Common myeloid progenitor, CD34-positive (primary cell): ENCODE measurements at regions not wholly inside any gene's neighbourhood (a gene's known extent, or its start where the extent isn't known, plus 50 kb on each side); places are given as distances from the start of the nearest gene placed in this dataset.
A peak's percentile ranks its signal among the peaks of the same experiment; 100 is the strongest.

Experiments used
- CTCF ChIA-PET: fragments of 350-600 bp; sonication (Branson Sonifier 250); formaldehyde crosslinking; loops from one replicate; lab custom pipeline; 2021; ENCODE audit warnings: antibody characterized with exemption; lab: Charles Lee
- POLR2A ChIA-PET: fragments of 350-600 bp; sonication (Branson Sonifier 250); formaldehyde crosslinking; loops from one replicate; lab custom pipeline; 2021; ENCODE audit warnings: antibody characterized with exemption; lab: Charles Lee
- DNase-seq, 3 donors: peaks; one replicate each; pipeline versions ENCODE4 v3.0.0 to v3.0.0-alpha.2; 2013
- H3K27ac ChIP-seq, 2 experiments: 1 replicate in 1 of 2; 2 replicates in 1 of 2; pipeline ENCODE4 v1.7.0; 2013; ENCODE audit warnings: inconsistent platforms in 2 of 2, low read length in 2 of 2, mild to moderate bottlenecking in 2 of 2, low read depth in 1 of 2, moderate library complexity in 1 of 2; ENCODE audit not compliant: severe bottlenecking in 2 of 2, insufficient read depth in 1 of 2, poor library complexity in 1 of 2
- H3K27me3 ChIP-seq, 5 experiments: replicated peaks in 2 of 5; 1 replicate in 3 of 5; 2 replicates in 2 of 5; pipeline versions ENCODE4 v1.6.1 to v1.7.0; 2013; ENCODE audit warnings: low read length in 4 of 5, mild to moderate bottlenecking in 2 of 5, moderate library complexity in 2 of 5, inconsistent platforms in 1 of 5; ENCODE audit not compliant: insufficient read depth in 5 of 5, control insufficient read depth in 4 of 5
- H3K36me3 ChIP-seq, 4 experiments: 1 replicate in 2 of 4; 2 replicates in 2 of 4; pipeline versions ENCODE4 v1.6.1 to v1.7.0; 2013; ENCODE audit warnings: low read length in 3 of 4, control low read depth in 1 of 4, mild to moderate bottlenecking in 1 of 4; ENCODE audit not compliant: control insufficient read depth in 4 of 4, insufficient read depth in 4 of 4
- H3K4me1 ChIP-seq, 4 experiments: 1 replicate in 3 of 4; 2 replicates in 1 of 4; pipeline versions ENCODE4 v1.6.1 to v1.7.1; 2013; ENCODE audit warnings: low read length in 3 of 4, mild to moderate bottlenecking in 3 of 4, control low read depth in 1 of 4, inconsistent platforms in 1 of 4, moderate library complexity in 1 of 4; ENCODE audit not compliant: control insufficient read depth in 4 of 4, insufficient read depth in 4 of 4; ENCODE audit errors: control extremely low read depth in 1 of 4
- H3K4me3 ChIP-seq, 7 experiments: 1 replicate in 4 of 7; 2 replicates in 3 of 7; pipeline versions ENCODE4 v1.5.1 to v1.7.0; 2013; ENCODE audit warnings: mild to moderate bottlenecking in 7 of 7, low read length in 6 of 7, moderate library complexity in 6 of 7, inconsistent platforms in 2 of 7, low read depth in 2 of 7, control low read depth in 1 of 7; ENCODE audit not compliant: insufficient read depth in 4 of 7, control insufficient read depth in 1 of 7; ENCODE audit errors: extremely low read depth in 1 of 7
- H3K9me3 ChIP-seq, 5 experiments: 1 replicate in 4 of 5; 2 replicates in 1 of 5; pipeline versions ENCODE4 v1.6.1 to v1.7.1; 2013; ENCODE audit warnings: low read length in 4 of 5, mild to moderate bottlenecking in 2 of 5, inconsistent platforms in 1 of 5, low read depth in 1 of 5, moderate library complexity in 1 of 5; ENCODE audit not compliant: control insufficient read depth in 4 of 5, insufficient read depth in 2 of 5; ENCODE audit errors: control extremely low read depth in 1 of 5
- WGBS: methylation state at CpG from one replicate; pipeline ENCODE4 v1.1.5; 2013; ENCODE audit not compliant: insufficient coverage; 5-methylcytosine and 5-hydroxymethylcytosine counted together

DNA sequence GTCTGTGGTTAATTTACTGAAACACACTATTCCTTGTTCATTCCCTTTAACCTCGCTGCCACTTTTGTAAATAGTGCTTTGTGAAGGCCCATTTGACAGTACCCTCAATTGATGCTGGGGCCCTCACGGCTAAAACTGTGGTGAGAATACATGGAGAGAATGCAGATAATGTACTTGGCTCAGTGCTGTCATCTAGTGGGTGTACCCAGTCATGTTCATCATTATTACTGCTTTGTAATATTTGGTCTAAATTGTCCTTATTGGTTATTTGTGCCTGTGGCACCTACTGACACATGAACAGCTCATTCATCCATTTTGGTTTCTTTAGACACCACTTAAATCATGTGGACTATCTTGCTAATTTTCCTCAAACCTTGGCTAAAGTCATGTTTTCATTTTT is 543.6 kb downstream of the EDEM1 start:
- Histone ChIP-seq H3K27me3 (no peaks in the 10 kb centered on the region), H3K9me3 (no peaks in the 10 kb centered on the region), H3K36me3 (no peaks in the 10 kb centered on the region), H3K4me3 (no peak overlapping the region), H3K27ac (no peak overlapping the region), H3K4me1 (no peaks in the 10 kb centered on the region)
- ChIA-PET POLR2A (no interaction called here), CTCF (interaction anchor here (1.1 to 2.1 kb wide), 7 partner anchors 14 to 504 kb away, joined by 3 to 14 read pairs (median 4); no protein-coding TSS in a partner anchor)
- peak; percentile 19 to 52 (median 48) for DNase-seq
- WGBS: 57% methylated on average over 1 of the region's 2 CpGs

DNA sequence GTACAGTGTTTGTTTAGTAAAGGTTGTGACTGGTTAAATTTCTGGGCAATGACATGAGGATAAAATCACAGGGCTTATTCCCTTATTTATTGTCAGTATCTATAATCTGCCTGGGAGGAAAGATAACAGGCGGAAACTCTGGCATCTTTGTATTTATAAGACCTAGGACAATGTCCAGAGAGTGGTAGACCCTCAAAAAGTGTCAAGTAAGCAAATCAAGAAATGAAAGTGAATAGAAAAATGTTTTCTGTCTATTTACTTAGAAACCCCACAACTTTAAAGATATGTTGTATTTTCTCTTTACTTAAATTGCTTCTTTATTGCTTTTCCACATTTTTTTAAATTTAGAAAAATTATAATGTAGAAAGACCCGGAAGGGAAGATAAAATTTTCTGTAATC is 544.6 kb downstream of the EDEM1 start:
- ChIA-PET POLR2A (no interaction called here), CTCF (interaction anchor here (1.2 to 2.1 kb wide), 3 partner anchors 13 to 304 kb away, joined by 3 to 14 read pairs (median 6); no protein-coding TSS in a partner anchor)
- Histone ChIP-seq H3K27ac (no peak overlapping the region), H3K36me3 (no peaks in the 10 kb centered on the region), H3K4me3 (no peak overlapping the region), H3K27me3 (no peaks in the 10 kb centered on the region), H3K4me1 (no peaks in the 10 kb centered on the region), H3K9me3 (no peaks in the 10 kb centered on the region)
- 100% methylated on average over 1 of the region's 2 CpGs for WGBS
- DNase-seq: no peak

DNA sequence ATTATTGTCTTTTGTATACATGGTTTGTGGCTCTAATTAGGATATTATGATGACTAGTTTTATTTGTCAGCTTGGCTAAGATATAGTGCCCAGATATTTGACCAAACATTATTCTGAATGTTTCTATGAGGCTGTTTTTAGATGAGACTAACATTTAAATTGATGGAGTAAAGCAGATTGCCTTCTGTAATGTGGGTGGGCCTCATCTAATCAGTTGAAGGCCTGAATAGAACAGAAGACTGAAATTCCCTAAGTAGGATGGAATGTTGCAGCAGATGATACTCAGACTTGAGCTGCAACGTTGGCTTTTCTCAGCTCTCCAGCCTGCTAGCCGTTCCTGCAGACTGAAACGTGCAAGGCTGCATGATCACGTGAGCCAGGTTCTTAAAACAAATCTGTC is 546.5 kb downstream of the EDEM1 start:
- no peak overlapping the region for H3K27ac ChIP-seq
- no peaks in the 10 kb centered on the region for H3K9me3 ChIP-seq
- CTCF ChIA-PET: interaction anchor here (2.0 kb wide), 1 partner anchor 306 kb away, joined by 9 read pairs; no protein-coding TSS in a partner anchor
- H3K4me3 ChIP-seq: no peak overlapping the region
- POLR2A ChIA-PET: no interaction called here
- no peaks in the 10 kb centered on the region for H3K4me1 ChIP-seq
- no peak for DNase-seq
- no peaks in the 10 kb centered on the region for H3K36me3 ChIP-seq
- H3K27me3 ChIP-seq: no peaks in the 10 kb centered on the region
- WGBS: 96% methylated on average over 4 of the region's 4 CpGs

DNA sequence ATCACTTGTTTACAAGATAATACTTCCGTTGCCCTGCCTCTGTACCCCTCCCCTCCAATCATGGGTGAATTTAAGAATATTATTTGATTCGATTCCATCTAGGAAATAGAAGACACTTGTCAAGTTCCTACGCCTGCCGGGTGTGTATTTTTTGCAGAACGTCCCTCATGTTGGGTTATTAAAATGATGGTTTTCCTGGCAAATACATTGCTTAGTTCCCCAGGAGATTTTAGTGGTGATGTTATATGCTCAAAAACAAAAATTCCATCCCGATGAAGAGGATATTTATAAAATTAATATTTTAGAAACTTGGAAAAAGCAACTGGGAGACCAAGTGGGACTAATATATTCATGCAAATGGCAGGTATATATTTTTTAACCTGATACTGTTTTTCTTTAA is 548.4 kb downstream of the EDEM1 start:
- ChIA-PET POLR2A (no interaction called here), CTCF (no interaction called here)
- Histone ChIP-seq H3K36me3 (no peaks in the 10 kb centered on the region), H3K27ac (no peak overlapping the region), H3K9me3 (no peaks in the 10 kb centered on the region), H3K4me1 (no peaks in the 10 kb centered on the region), H3K27me3 (no peaks in the 10 kb centered on the region), H3K4me3 (no peak overlapping the region)
- no peak for DNase-seq
- 100% methylated on average over 3 of the region's 6 CpGs for WGBS

DNA sequence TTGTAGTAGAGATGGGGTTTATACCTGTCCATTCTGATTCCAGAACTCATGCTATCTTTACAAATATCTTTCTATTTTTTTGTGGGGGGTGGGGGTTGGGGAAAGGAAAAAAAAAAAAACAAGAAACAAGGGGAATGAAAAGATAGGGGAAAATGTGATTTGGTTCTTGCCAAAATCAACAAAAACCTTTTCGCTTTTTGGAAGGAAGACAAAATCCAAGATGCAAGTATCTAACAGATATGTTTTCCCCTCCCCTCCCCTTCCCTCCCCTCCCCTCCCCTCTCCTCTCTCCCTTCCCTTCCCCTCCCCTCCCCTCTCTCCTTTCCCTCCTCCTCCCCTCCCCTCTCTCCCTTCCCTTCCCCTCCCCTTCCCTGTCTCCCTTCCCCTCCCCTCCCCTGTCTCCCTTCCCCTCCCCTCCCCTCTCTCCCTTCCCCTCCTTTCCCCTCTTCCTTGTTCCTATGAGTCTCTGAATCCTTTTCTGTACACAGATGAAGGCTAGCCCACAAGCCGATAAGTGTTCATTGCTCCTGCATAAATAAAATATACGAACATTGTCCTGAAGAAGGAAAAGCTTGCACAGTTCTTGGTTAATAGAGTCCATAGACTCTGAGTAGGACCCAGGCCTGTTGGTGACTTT is 551.9 kb downstream of the EDEM1 start:
- H3K4me1 ChIP-seq: no peaks in the 10 kb centered on the region
- no peaks in the 10 kb centered on the region for H3K36me3 ChIP-seq
- ChIA-PET CTCF (interaction anchor here (1.1 kb wide), 1 partner anchor 101 kb away, joined by 3 read pairs; no protein-coding TSS in a partner anchor), POLR2A (no interaction called here)
- no peak overlapping the region for H3K4me3 ChIP-seq
- no peaks in the 10 kb centered on the region for H3K27me3 ChIP-seq
- no peaks in the 10 kb centered on the region for H3K9me3 ChIP-seq
- no peak for DNase-seq
- H3K27ac ChIP-seq: no peak overlapping the region
- WGBS: 80% methylated on average over 2 of the region's 3 CpGs

DNA sequence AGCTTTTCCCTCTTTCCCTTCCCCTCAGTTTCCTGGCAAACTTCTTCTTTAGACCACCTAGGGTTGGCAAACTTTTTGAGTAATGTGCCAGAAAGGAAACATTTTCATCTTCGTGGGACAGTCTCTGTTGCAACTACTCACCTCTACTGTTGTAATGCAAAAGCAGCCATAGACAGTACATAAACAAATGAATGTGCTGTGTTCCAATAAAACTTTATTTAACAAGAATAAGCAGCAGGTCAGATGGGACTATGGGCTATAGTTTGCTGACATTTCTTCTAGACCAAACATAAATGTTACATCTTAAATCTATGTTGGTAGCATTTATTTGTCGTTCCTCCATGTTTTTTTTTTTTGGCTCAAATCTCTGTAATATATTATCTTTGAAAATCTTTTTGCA is 552.4 kb downstream of the EDEM1 start:
- no peak overlapping the region for H3K27ac ChIP-seq
- H3K36me3 ChIP-seq: no peaks in the 10 kb centered on the region
- ChIA-PET CTCF (interaction anchor here (1.1 kb wide), 1 partner anchor 102 kb away, joined by 3 read pairs; no protein-coding TSS in a partner anchor), POLR2A (no interaction called here)
- no CpG with 5 or more reads among the region's 2 CpGs for WGBS
- H3K4me1 ChIP-seq: no peaks in the 10 kb centered on the region
- no peaks in the 10 kb centered on the region for H3K9me3 ChIP-seq
- DNase-seq: no peak
- H3K27me3 ChIP-seq: no peaks in the 10 kb centered on the region
- H3K4me3 ChIP-seq: no peak overlapping the region

DNA sequence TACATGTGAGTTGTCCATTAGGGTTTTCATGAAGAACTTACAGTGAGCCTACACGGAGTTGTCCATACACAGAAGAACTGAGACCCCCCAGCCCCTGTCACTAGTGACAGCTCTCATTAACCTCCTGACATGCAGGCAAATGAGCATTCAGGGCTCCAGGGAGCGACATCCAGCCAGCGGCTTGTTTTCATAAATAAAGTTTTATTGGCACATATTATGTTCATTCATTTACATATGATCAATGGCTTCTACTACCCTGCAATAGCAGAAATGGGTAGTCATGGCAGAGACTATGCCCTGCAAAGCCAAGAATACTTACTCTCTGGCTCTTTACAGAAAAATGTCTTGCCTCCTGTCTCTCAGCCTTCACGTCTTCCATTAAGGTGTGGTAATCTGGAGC is 553.5 kb downstream of the EDEM1 start:
- 100% methylated on average over 2 of the region's 4 CpGs for WGBS
- Histone ChIP-seq H3K4me3 (no peak overlapping the region), H3K4me1 (no peaks in the 10 kb centered on the region), H3K36me3 (no peaks in the 10 kb centered on the region), H3K27me3 (no peaks in the 10 kb centered on the region), H3K9me3 (no peaks in the 10 kb centered on the region), H3K27ac (no peak overlapping the region)
- ChIA-PET CTCF (no interaction called here), POLR2A (no interaction called here)
- DNase-seq: no peak
